Tibial artery (tissue), 4 donors: ENCODE measurements at regions not wholly inside any gene's neighbourhood (a gene's known extent, or its start where the extent isn't known, plus 50 kb on each side); places are given as distances from the start of the nearest gene placed in this dataset.

Experiments
- DNase-seq, 2 donors: peaks; one replicate each; pipeline ENCODE4 v3.0.0-alpha.2; 2019
- H3K27ac ChIP-seq, 2 donors: fragments of 200-600 bp; sonication (generic) in 1 of 2; 1 replicate in 1 of 2; 2 replicates in 1 of 2; pipeline ENCODE4 v1.5.1; 2018 to 2019; ENCODE audit warnings: mild to moderate bottlenecking in 1 of 2
- H3K27me3 ChIP-seq, 2 donors: fragments of 200-600 bp; sonication (generic) in 1 of 2; one replicate each; pipeline versions ENCODE4 v1.5.1 to v1.6.0; 2016 to 2019
- H3K36me3 ChIP-seq, 3 donors: fragments of 200-600 bp; sonication (generic) in 2 of 3; one replicate each; pipeline ENCODE4 v1.5.1; 2016 to 2019; ENCODE audit warnings: mild to moderate bottlenecking in 2 of 3
- H3K4me1 ChIP-seq, 4 donors: fragments of 200-600 bp; sonication (generic) in 2 of 4; 1 replicate in 3 of 4; 2 replicates in 1 of 4; pipeline ENCODE4 v1.5.1; 2016 to 2019
- H3K4me3 ChIP-seq, 2 donors: fragments of 200-600 bp; sonication (generic) in 1 of 2; 1 replicate in 1 of 2; 2 replicates in 1 of 2; pipeline ENCODE4 v1.5.1; 2018 to 2019; ENCODE audit warnings: mild to moderate bottlenecking in 2 of 2
- H3K9me3 ChIP-seq, 3 donors: fragments of 200-600 bp; sonication (generic) in 1 of 3; one replicate each; pipeline ENCODE4 v1.5.1; 2016 to 2019
- CTCF ChIP-seq, 2 experiments: fragments of 200-600 bp in 1 of 2; fragments of 450-650 bp in 1 of 2; IDR thresholded peaks; one replicate each; pipeline ENCODE4 v1.5.1; 2017 to 2019; ENCODE audit warnings: antibody characterized with exemption in 2 of 2, mild to moderate bottlenecking in 1 of 2, moderate library complexity in 1 of 2
- intact Hi-C: fragments of 100-400 bp; cut with DNase I; formaldehyde crosslinking; loops from one replicate; pipeline ENCODE4 v1.15.0; 2023; ENCODE audit warnings: low total_unique reads

- no peak overlapping the region for H3K4me3 ChIP-seq
- intact Hi-C loops: no loop called here
- TF ChIP-seq CTCF (IDR thresholded peaks at IDR 0.05): no peak
- no peaks in the 10 kb centered on the region for H3K36me3 ChIP-seq
- H3K27ac ChIP-seq: no peak overlapping the region
- no peaks in the 10 kb centered on the region for H3K9me3 ChIP-seq
- DNase-seq: no peak
- no peaks in the 10 kb centered on the region for H3K4me1 ChIP-seq
- no peaks in the 10 kb centered on the region for H3K27me3 ChIP-seq
These were observed 112.8 kb upstream of the IGF1 start for GRCh38 chr12:102593134-102593533.

- H3K4me3 ChIP-seq: no peak overlapping the region
- H3K27ac ChIP-seq: no peak overlapping the region
- no peaks in the 10 kb centered on the region for H3K36me3 ChIP-seq
- H3K9me3 ChIP-seq: no peaks in the 10 kb centered on the region
- no peaks in the 10 kb centered on the region for H3K4me1 ChIP-seq
- no peak for TF ChIP-seq CTCF (IDR thresholded peaks at IDR 0.05)
- H3K27me3 ChIP-seq: no peaks in the 10 kb centered on the region
- intact Hi-C loops: no loop called here
- no peak for DNase-seq
These were observed 111.8 kb upstream of the IGF1 start for GRCh38 chr12:102592134-102592533.

GRCh38 chr12:102573237-102573636 is 92.9 kb upstream of the IGF1 start:
- intact Hi-C loops: no loop called here
- Histone ChIP-seq H3K27ac (no peak overlapping the region), H3K27me3 (no peaks in the 10 kb centered on the region), H3K36me3 (no peaks in the 10 kb centered on the region), H3K9me3 (no peaks in the 10 kb centered on the region), H3K4me3 (no peak overlapping the region), H3K4me1 (no peaks in the 10 kb centered on the region)
- no peak for TF ChIP-seq CTCF (IDR thresholded peaks at IDR 0.05)
- no peak for DNase-seq

GRCh38 chr12:102571889-102572288 is 91.5 kb upstream of the IGF1 start:
- DNase-seq: no peak
- H3K4me1 ChIP-seq: peaks cover 0 to 9% (median under 1%) of the 10 kb centered on the region in 4 donors
- no peaks in the 10 kb centered on the region for H3K36me3 ChIP-seq
- intact Hi-C loops: no loop called here
- H3K27me3 ChIP-seq: no peaks in the 10 kb centered on the region
- no peak overlapping the region for H3K4me3 ChIP-seq
- no peak for TF ChIP-seq CTCF (IDR thresholded peaks at IDR 0.05)
- H3K9me3 ChIP-seq: no peaks in the 10 kb centered on the region
- no peak overlapping the region for H3K27ac ChIP-seq

- Histone ChIP-seq H3K4me3 (no peak overlapping the region), H3K9me3 (no peaks in the 10 kb centered on the region), H3K4me1 (peaks cover 0 to 11% (median 2%) of the 10 kb centered on the region in 4 donors), H3K27ac (no peak overlapping the region), H3K27me3 (no peaks in the 10 kb centered on the region), H3K36me3 (no peaks in the 10 kb centered on the region)
- no peak for DNase-seq
- intact Hi-C loops: no loop called here
- TF ChIP-seq CTCF (IDR thresholded peaks at IDR 0.05): no peak
These were observed 89.9 kb upstream of the IGF1 start for GRCh38 chr12:102570256-102570655.

GRCh38 chr12:102569803-102570202 is 89.4 kb upstream of the IGF1 start:
- TF ChIP-seq CTCF (IDR thresholded peaks at IDR 0.05): no peak

More at GRCh38 chr12:102569803-102570202, 89.4 kb upstream of the IGF1 start:
- H3K4me3 ChIP-seq: no peak overlapping the region
- no peaks in the 10 kb centered on the region for H3K27me3 ChIP-seq
- peaks cover 0 to 11% (median 2%) of the 10 kb centered on the region in 4 donors for H3K4me1 ChIP-seq
- intact Hi-C loops: no loop called here
- no peaks in the 10 kb centered on the region for H3K9me3 ChIP-seq
- H3K36me3 ChIP-seq: no peaks in the 10 kb centered on the region
- no peak for DNase-seq
- no peak overlapping the region for H3K27ac ChIP-seq
